Stimulated activated CD8-positive, alpha-beta memory T cell treated with anti-CD3 and anti-CD28 coated beads, Interleukin-12 subunit alpha, Interleukin-12 subunit beta, amount 100 ng/mL, for 24 hours (primary cell): ENCODE measurements at regions not wholly inside any gene's neighbourhood (a gene's known extent, or its start where the extent isn't known, plus 50 kb on each side); places are given as distances from the start of the nearest gene placed in this dataset.

Source experiments
- DNase-seq: peaks from one replicate; pipeline ENCODE4 v3.0.0-alpha.2; 2020; ENCODE audit errors: extremely low read depth

GRCh38 chr18:51582551-51582950 lies 385.1 kb upstream of the MEX3C start:
- DNase-seq: no peak

GRCh38 chr18:51588616-51589015 lies 391.1 kb upstream of the MEX3C start:
- no peak for DNase-seq

GRCh38 chr18:51593931-51594330 lies 396.4 kb upstream of the MEX3C start:
- DNase-seq: no peak

GRCh38 chr18:51603111-51603510 lies 405.6 kb upstream of the MEX3C start:
- DNase-seq: no peak

- no peak for DNase-seq
These were observed 406.1 kb upstream of the MEX3C start for GRCh38 chr18:51603551-51603950.

GRCh38 chr18:51610481-51610880 lies 413.0 kb upstream of the MEX3C start:
- no peak for DNase-seq

GRCh38 chr18:51611326-51611725 lies 413.8 kb upstream of the MEX3C start:
- DNase-seq: no peak

GRCh38 chr18:51614033-51614432 lies 416.6 kb upstream of the MEX3C start:
- DNase-seq: no peak

- no peak for DNase-seq
These were observed 417.6 kb upstream of the MEX3C start for GRCh38 chr18:51614967-51615571.

- no peak for DNase-seq
These were observed 419.7 kb upstream of the MEX3C start for GRCh38 chr18:51617167-51617566.

- DNase-seq: no peak
These were observed 420.2 kb upstream of the MEX3C start for GRCh38 chr18:51617572-51618260.

GRCh38 chr18:51619283-51619682 lies 421.8 kb upstream of the MEX3C start:
- no peak for DNase-seq

GRCh38 chr18:51621113-51621863 lies 423.8 kb upstream of the MEX3C start:
- no peak for DNase-seq

- no peak for DNase-seq
These were observed 424.3 kb upstream of the MEX3C start for GRCh38 chr18:51621864-51622160.

GRCh38 chr18:51622702-51623101 lies 425.2 kb upstream of the MEX3C start:
- DNase-seq: no peak

GRCh38 chr18:51623653-51624052 lies 426.2 kb upstream of the MEX3C start:
- DNase-seq: no peak

- DNase-seq: no peak
These were observed 433.2 kb upstream of the MEX3C start for GRCh38 chr18:51630706-51631105.

- no peak for DNase-seq
These were observed 440.4 kb upstream of the MEX3C start for GRCh38 chr18:51637881-51638280.

- DNase-seq: no peak
These were observed 442.1 kb upstream of the MEX3C start for GRCh38 chr18:51639541-51639940.

GRCh38 chr18:51643483-51643882 lies 446.0 kb upstream of the MEX3C start:
- no peak for DNase-seq

- no peak for DNase-seq
These were observed 448.1 kb upstream of the MEX3C start for GRCh38 chr18:51645607-51646006.

- no peak for DNase-seq
These were observed 449.9 kb upstream of the MEX3C start for GRCh38 chr18:51647346-51647745.

GRCh38 chr18:51647942-51648341 lies 450.5 kb upstream of the MEX3C start:
- DNase-seq: no peak
